ENCODE measurements at regions not wholly inside any gene's neighbourhood (a gene's known extent, or its start where the extent isn't known, plus 50 kb on each side); places are given as distances from the start of the nearest gene placed in this dataset.
"Not testable (repeated sequence)": the region's sequence is repeated elsewhere in the genome, so short reads cannot be mapped to it uniquely, and the experiment has no call there.

DNA sequence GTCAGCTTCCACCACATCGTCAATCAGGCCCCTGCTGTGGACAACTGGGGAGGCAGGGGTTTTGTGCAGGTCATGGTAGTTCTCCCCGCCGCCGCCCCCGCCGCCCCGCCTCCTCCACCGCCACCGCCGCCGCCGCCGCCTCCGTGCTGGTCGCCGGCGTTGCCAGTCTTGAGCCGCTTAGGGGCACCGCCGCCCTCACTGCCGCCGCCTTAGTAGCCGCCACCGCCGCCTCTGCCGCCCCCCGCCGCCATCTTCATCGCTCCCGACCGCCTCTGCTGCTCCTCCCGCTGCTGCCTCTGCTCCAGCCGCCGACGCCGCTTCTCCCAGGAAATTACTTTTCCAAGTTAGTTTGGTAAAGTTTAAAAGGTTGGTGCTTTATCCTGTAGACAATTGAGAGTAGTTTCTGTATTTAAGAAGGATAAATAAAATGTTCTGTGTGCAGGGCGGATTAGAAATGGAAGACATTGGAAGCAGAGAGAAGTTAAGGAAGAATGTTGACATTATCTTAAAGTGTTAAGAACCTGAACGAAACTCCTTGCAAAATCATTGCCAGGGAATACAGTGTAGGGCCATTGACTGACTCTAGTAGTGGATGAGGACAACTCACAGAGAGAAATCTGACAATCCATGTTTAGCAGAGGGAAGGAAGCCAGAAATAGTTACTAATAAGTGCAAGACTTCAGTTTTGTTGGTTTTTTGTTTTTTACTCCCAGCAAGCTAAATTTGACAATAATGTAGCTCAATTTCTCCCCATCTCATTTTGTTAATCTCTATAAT, 53.0 kb upstream of the GOLGA8A start:
- CTCF ChIA-PET = no interaction called here
- no peak for DNase-seq
- H3K27me3 Mint-ChIP-seq = peaks cover 56% of the 10 kb centered on the region

DNA sequence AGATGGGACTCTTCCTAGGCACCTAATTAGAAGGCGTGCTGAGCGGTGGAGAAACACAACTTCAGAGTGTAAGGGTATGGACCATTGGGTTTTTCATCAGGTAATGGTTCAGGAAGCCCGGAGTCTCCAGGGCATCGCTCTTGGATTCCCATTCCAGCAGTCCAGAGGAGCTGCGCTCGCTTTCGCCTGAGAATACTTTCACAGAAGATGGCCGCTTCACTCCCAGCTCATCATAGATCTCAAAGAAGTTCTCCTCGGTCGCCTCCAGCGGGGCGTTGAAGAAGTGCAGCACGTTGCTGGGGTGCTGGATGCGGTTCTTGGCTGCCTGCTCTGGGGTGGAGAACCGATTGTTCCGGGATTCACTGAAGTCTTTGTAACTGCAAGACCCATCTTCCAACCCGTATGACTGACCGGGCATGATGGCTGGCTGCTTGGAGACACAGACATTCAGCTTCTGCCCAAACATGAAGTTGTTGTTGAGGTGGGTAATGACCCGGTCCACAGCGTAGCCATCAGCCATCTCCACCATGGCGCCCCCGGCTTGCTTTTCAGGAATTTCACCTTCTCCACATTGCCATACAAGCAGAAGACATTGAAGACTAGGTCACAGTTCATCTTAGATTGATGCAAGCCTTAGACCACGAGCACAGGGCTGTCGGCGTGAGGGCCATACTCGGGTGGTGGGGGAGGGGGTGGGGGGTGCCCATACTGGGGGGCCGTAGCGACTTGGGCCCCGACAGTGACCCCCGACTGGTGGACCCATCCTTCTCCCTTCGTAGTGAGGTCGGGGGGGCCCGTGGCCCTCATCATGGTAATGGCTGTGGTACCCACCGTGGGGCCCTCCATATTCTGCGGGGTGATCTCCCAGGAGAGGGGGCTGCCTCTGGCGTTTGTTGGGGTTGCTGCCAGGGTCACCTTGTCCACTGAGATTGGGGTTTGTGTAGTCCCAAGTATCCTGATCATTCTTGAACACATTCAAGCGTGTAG, 51.7 kb upstream of the GOLGA8A start:
- H3K4me1 Mint-ChIP-seq, DNase-seq, H3K27ac Mint-ChIP-seq, H3K4me3 Mint-ChIP-seq, H3K36me3 Mint-ChIP-seq, H3K9me3 Mint-ChIP-seq, CTCF ChIA-PET: not testable (repeated sequence)
- peaks cover 43% of the 10 kb centered on the region for H3K27me3 Mint-ChIP-seq

More for the DNA sequence above, 53.0 kb upstream of the GOLGA8A start:
- peaks cover 2% of the 10 kb centered on the region for H3K4me1 Mint-ChIP-seq
- H3K9me3 Mint-ChIP-seq = no peaks in the 10 kb centered on the region
- no peak overlapping the region for H3K27ac Mint-ChIP-seq
- H3K4me3 Mint-ChIP-seq = no peak overlapping the region
- H3K36me3 Mint-ChIP-seq = peaks cover 2% of the 10 kb centered on the region
